PC-9 (cell line): ENCODE measurements at regions not wholly inside any gene's neighbourhood (a gene's known extent, or its start where the extent isn't known, plus 50 kb on each side); places are given as distances from the start of the nearest gene placed in this dataset.

Experiments used
- BruUV-seq: library from RNA; stranded (reverse); fragments of 400-500 nt; replicated peaks from 2 replicates; lab custom pipeline; 2021; lab: Mats Ljungman, UMichigan
- CTCF ChIA-PET: fragments of 300-600 bp; sonication (Branson Sonifier 250); formaldehyde crosslinking; loops from one replicate; lab custom pipeline; 2022; ENCODE audit warnings: antibody characterized with exemption; lab: Charles Lee
- POLR2A ChIA-PET: fragments of 300-600 bp; sonication (Branson Sonifier 250); formaldehyde crosslinking; loops from one replicate; lab custom pipeline; 2022; ENCODE audit warnings: antibody characterized with exemption; ENCODE audit not compliant: unreplicated experiment; lab: Charles Lee
- DNase-seq, 2 experiments: peaks; one replicate each; pipeline versions ENCODE4 v3.0.0 to v3.0.0-alpha.2; 2015 to 2022; ENCODE audit warnings: mixed read lengths in 1 of 2
- H2AFZ ChIP-seq: fragments of 200-600 bp; sonication (generic); 2 replicates; pipeline ENCODE4 v1.8.1; 2017; ENCODE audit warnings: antibody characterized with exemption
- H3F3A ChIP-seq: fragments of 200-600 bp; sonication (generic); 2 replicates; pipeline ENCODE4 v1.8.1; 2017; ENCODE audit warnings: antibody characterized with exemption, mild to moderate bottlenecking, low read depth; ENCODE audit not compliant: insufficient read depth
- H3K27ac ChIP-seq: fragments of 200-600 bp; sonication (generic); 2 replicates; pipeline ENCODE4 v1.6.1; 2016; ENCODE audit warnings: mixed run types
- H3K27me3 ChIP-seq: fragments of 200-600 bp; sonication (generic); 2 replicates; pipeline ENCODE4 v1.6.1; 2016; ENCODE audit warnings: low read depth, mixed run types; ENCODE audit not compliant: insufficient read depth
- H3K36me3 ChIP-seq: fragments of 200-600 bp; sonication (generic); 2 replicates; pipeline ENCODE4 v1.6.1; 2016; ENCODE audit warnings: low read depth, mixed run types
- H3K4me1 ChIP-seq: fragments of 200-600 bp; sonication (generic); replicated peaks from 2 replicates; pipeline ENCODE4 v1.6.1; 2016; ENCODE audit warnings: mixed run types; ENCODE audit not compliant: insufficient read depth
- H3K4me2 ChIP-seq: fragments of 200-600 bp; sonication (generic); 2 replicates; pipeline ENCODE4 v1.6.1; 2017; ENCODE audit warnings: mixed run types
- H3K4me3 ChIP-seq: fragments of 200-600 bp; sonication (generic); 2 replicates; pipeline ENCODE4 v1.6.1; 2016; ENCODE audit warnings: mixed run types
- H3K79me2 ChIP-seq: fragments of 200-600 bp; sonication (generic); 2 replicates; pipeline ENCODE4 v1.6.1; 2017; ENCODE audit warnings: low read depth, mixed run types
- H3K9me2 ChIP-seq: fragments of 200-600 bp; sonication (generic); 2 replicates; pipeline ENCODE4 v1.8.1; 2017; ENCODE audit warnings: mild to moderate bottlenecking; ENCODE audit not compliant: insufficient read depth
- H3K9me3 ChIP-seq: fragments of 200-600 bp; sonication (generic); 2 replicates; pipeline ENCODE4 v1.8.1; 2016; ENCODE audit warnings: low read depth; ENCODE audit not compliant: insufficient read depth
- H4K20me1 ChIP-seq: fragments of 200-600 bp; sonication (generic); 2 replicates; pipeline ENCODE4 v1.8.1; 2017; ENCODE audit not compliant: insufficient read depth
- EZH2 ChIP-seq: fragments of 200-600 bp; sonication (generic); IDR thresholded peaks from 2 replicates; pipeline ENCODE4 v1.8.0; 2017; ENCODE audit warnings: antibody characterized with exemption, low read depth
- intact Hi-C: fragments of 100-400 bp; cut with micrococcal nuclease; formaldehyde crosslinking; loops from one replicate; pipeline ENCODE4 v1.10.0; 2022; ENCODE audit not compliant: unreplicated experiment
- TF ChIP-seq, protein P1 (sequence below): fragments of 200-600 bp; sonication (generic); conservative IDR thresholded peaks from 2 replicates; pipeline ENCODE4 v1.6.1; 2017; ENCODE audit warnings: mixed run types, antibody characterized with exemption, mild to moderate bottlenecking, moderate library complexity

- Histone ChIP-seq H3K79me2 (no peaks in the 10 kb centered on the region), H4K20me1 (no peaks in the 10 kb centered on the region), H3K27me3 (0 out of 2 replicates have a peak, but pooled peaks cover 4% of the 10 kb centered on the region), H3K27ac (no peak overlapping the region), H3K9me3 (no peaks in the 10 kb centered on the region), H3K4me2 (no peak overlapping the region), H2AFZ (no peak overlapping the region), H3F3A (no peaks in the 10 kb centered on the region), H3K4me1 (0 out of 2 replicates have a peak, but pooled peaks cover 6% of the 10 kb centered on the region), H3K36me3 (no peaks in the 10 kb centered on the region), H3K9me2 (no peaks in the 10 kb centered on the region), H3K4me3 (no peak overlapping the region)
- ChIA-PET POLR2A (no interaction called here), CTCF (no interaction called here)
- TF ChIP-seq, protein P1, sequence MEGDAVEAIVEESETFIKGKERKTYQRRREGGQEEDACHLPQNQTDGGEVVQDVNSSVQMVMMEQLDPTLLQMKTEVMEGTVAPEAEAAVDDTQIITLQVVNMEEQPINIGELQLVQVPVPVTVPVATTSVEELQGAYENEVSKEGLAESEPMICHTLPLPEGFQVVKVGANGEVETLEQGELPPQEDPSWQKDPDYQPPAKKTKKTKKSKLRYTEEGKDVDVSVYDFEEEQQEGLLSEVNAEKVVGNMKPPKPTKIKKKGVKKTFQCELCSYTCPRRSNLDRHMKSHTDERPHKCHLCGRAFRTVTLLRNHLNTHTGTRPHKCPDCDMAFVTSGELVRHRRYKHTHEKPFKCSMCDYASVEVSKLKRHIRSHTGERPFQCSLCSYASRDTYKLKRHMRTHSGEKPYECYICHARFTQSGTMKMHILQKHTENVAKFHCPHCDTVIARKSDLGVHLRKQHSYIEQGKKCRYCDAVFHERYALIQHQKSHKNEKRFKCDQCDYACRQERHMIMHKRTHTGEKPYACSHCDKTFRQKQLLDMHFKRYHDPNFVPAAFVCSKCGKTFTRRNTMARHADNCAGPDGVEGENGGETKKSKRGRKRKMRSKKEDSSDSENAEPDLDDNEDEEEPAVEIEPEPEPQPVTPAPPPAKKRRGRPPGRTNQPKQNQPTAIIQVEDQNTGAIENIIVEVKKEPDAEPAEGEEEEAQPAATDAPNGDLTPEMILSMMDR: no peak
- no peak for TF ChIP-seq EZH2
- BruUV-seq: no TSS peak
- intact Hi-C loops: no loop called here
- DNase-seq: no peak
Measured at GRCh38 chr12:68387338-68387737, 55.2 kb upstream of the MDM1 start.

GRCh38 chr12:68389305-68389704, 57.1 kb upstream of the MDM1 start:
- no peaks in the 10 kb centered on the region for H3F3A ChIP-seq
- H3K27me3 ChIP-seq: 0 out of 2 replicates have a peak, but pooled peaks cover 4% of the 10 kb centered on the region
- TF ChIP-seq, protein P1: no peak
- TF ChIP-seq EZH2: no peak
- DNase-seq: no peak
- BruUV-seq: no TSS peak
- H3K4me2 ChIP-seq: no peak overlapping the region
- H4K20me1 ChIP-seq: no peaks in the 10 kb centered on the region
- no peak overlapping the region for H3K27ac ChIP-seq
- POLR2A ChIA-PET: no interaction called here
- H3K9me2 ChIP-seq: no peaks in the 10 kb centered on the region
- intact Hi-C loops: no loop called here
- CTCF ChIA-PET: no interaction called here
- no peaks in the 10 kb centered on the region for H3K36me3 ChIP-seq
- no peak overlapping the region for H3K4me3 ChIP-seq
- H3K9me3 ChIP-seq: no peaks in the 10 kb centered on the region
- H3K4me1 ChIP-seq: no peaks in the 10 kb centered on the region
- no peaks in the 10 kb centered on the region for H3K79me2 ChIP-seq
- no peak overlapping the region for H2AFZ ChIP-seq

DNA sequence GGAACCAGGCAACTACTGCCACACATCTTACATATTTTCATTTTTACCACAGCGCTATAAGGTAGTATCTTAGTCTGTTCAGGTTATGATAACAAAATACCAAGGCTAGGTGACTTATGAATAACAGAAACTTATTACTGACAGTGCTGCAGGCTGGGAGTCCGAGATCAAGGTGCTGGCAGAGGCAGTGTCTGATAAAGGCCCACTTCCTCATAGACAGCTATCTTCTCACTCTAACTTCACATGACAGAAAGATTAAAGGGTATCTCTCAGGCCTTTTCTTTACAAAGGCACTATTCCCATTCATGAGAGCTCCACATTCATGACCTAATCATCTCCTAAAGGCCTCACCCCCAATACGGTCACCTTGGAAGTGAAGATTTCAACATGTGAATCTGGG, 59.8 kb upstream of the MDM1 start:
- ChIA-PET POLR2A (no interaction called here), CTCF (no interaction called here)
- no peaks in the 10 kb centered on the region for H4K20me1 ChIP-seq
- TF ChIP-seq, protein P1: no peak
- TF ChIP-seq EZH2: no peak
- no peak overlapping the region for H3K4me3 ChIP-seq
- H3K9me3 ChIP-seq: no peaks in the 10 kb centered on the region
- BruUV-seq: no TSS peak
- H3K36me3 ChIP-seq: no peaks in the 10 kb centered on the region
- DNase-seq: no peak
- no peaks in the 10 kb centered on the region for H3F3A ChIP-seq
- no peaks in the 10 kb centered on the region for H3K27me3 ChIP-seq
- no peaks in the 10 kb centered on the region for H3K9me2 ChIP-seq
- H3K27ac ChIP-seq: no peak overlapping the region
- no peak overlapping the region for H2AFZ ChIP-seq
- no peak overlapping the region for H3K4me2 ChIP-seq
- intact Hi-C loops: loop anchor here (5.0 kb wide), 1 partner anchor 510 kb away; no protein-coding TSS in a partner anchor
- no peaks in the 10 kb centered on the region for H3K4me1 ChIP-seq
- H3K79me2 ChIP-seq: no peaks in the 10 kb centered on the region
